ENCODE measurements at regions not wholly inside any gene's neighbourhood (a gene's known extent, or its start where the extent isn't known, plus 50 kb on each side); places are given as distances from the start of the nearest gene placed in this dataset.
"Not testable (repeated sequence)": the region's sequence is repeated elsewhere in the genome, so short reads cannot be mapped to it uniquely, and the experiment has no call there.

GRCh38 chr1:146284760-146285159 is 55.9 kb upstream of the NOTCH2NLA start:
- H3K9me3 ChIP-seq (ENCODE audit: control insufficient read depth, low read length); H3K4me1 ChIP-seq (ENCODE audit: control insufficient read depth, insufficient read depth, low read length); H3K4me3 ChIP-seq (ENCODE audit: insufficient read depth, low read depth, low read length); H3K27me3 ChIP-seq (ENCODE audit: control insufficient read depth, insufficient read depth, low read length, poor library complexity, severe bottlenecking); H3K36me3 ChIP-seq (ENCODE audit: control insufficient read depth, insufficient read depth, low read length); H3K27ac ChIP-seq (ENCODE audit: insufficient read depth, low read depth, low read length, poor library complexity, severe bottlenecking): not testable (repeated sequence)
- no CpG with 5 or more reads among the region's 1 CpG for WGBS, 2 experiments

DNA sequence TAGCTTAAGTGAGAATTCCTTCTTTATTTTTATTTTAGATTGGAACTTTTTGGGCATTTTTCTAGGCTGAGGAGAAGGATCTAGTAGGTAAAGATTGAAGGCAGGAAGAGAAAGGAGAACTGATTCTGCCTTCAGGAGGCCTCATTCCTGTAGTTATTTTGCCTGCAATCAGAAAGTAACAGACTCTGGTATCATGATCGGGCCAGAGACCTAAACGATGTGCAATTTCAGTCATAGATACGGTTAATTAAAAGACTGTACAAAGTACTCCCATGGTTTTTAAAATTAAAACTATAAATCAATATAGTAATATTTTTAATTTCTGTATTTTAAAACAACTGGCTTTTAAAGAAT is 54.7 kb upstream of the NOTCH2NLA start:
- H3K27me3 ChIP-seq (ENCODE audit: control insufficient read depth, insufficient read depth, low read length, poor library complexity, severe bottlenecking); H3K4me3 ChIP-seq (ENCODE audit: insufficient read depth, low read depth, low read length); H3K4me1 ChIP-seq (ENCODE audit: control insufficient read depth, insufficient read depth, low read length); H3K9me3 ChIP-seq (ENCODE audit: control insufficient read depth, low read length); H3K27ac ChIP-seq (ENCODE audit: insufficient read depth, low read depth, low read length, poor library complexity, severe bottlenecking); H3K36me3 ChIP-seq (ENCODE audit: control insufficient read depth, insufficient read depth, low read length): not testable (repeated sequence)
- WGBS, 2 experiments: no CpG with 5 or more reads among the region's 3 CpGs

- not testable (repeated sequence) for H3K4me1 ChIP-seq (ENCODE audit: control insufficient read depth, insufficient read depth, low read length); H3K36me3 ChIP-seq (ENCODE audit: control insufficient read depth, insufficient read depth, low read length); H3K4me3 ChIP-seq (ENCODE audit: insufficient read depth, low read depth, low read length); H3K9me3 ChIP-seq (ENCODE audit: control insufficient read depth, low read length); H3K27ac ChIP-seq (ENCODE audit: insufficient read depth, low read depth, low read length, poor library complexity, severe bottlenecking); H3K27me3 ChIP-seq (ENCODE audit: control insufficient read depth, insufficient read depth, low read length, poor library complexity, severe bottlenecking)
- WGBS, 2 experiments: no CpG with 5 or more reads among the region's 5 CpGs
Measured at GRCh38 chr1:146282807-146283526, 54.1 kb upstream of the NOTCH2NLA start.

GRCh38 chr1:146281522-146281921 is 52.7 kb upstream of the NOTCH2NLA start:
- not testable (repeated sequence) for H3K36me3 ChIP-seq (ENCODE audit: control insufficient read depth, insufficient read depth, low read length); H3K4me1 ChIP-seq (ENCODE audit: control insufficient read depth, insufficient read depth, low read length); H3K4me3 ChIP-seq (ENCODE audit: insufficient read depth, low read depth, low read length); H3K27me3 ChIP-seq (ENCODE audit: control insufficient read depth, insufficient read depth, low read length, poor library complexity, severe bottlenecking); H3K27ac ChIP-seq (ENCODE audit: insufficient read depth, low read depth, low read length, poor library complexity, severe bottlenecking); H3K9me3 ChIP-seq (ENCODE audit: control insufficient read depth, low read length)
- WGBS, 2 experiments: no CpG with 5 or more reads among the region's 4 CpGs

- no CpG with 5 or more reads among the region's 2 CpGs for WGBS, 2 experiments
- not testable (repeated sequence) for H3K4me3 ChIP-seq (ENCODE audit: insufficient read depth, low read depth, low read length); H3K4me1 ChIP-seq (ENCODE audit: control insufficient read depth, insufficient read depth, low read length); H3K27ac ChIP-seq (ENCODE audit: insufficient read depth, low read depth, low read length, poor library complexity, severe bottlenecking); H3K27me3 ChIP-seq (ENCODE audit: control insufficient read depth, insufficient read depth, low read length, poor library complexity, severe bottlenecking); H3K36me3 ChIP-seq (ENCODE audit: control insufficient read depth, insufficient read depth, low read length); H3K9me3 ChIP-seq (ENCODE audit: control insufficient read depth, low read length)
Measured at GRCh38 chr1:146278758-146279157, 49.9 kb upstream of the NOTCH2NLA start.

All from ectodermal cell (in vitro differentiated cells).